DMS153 treated with DMSO at 0.1 percent for 48 hours (cell line): ENCODE measurements at regions not wholly inside any gene's neighbourhood (a gene's known extent, or its start where the extent isn't known, plus 50 kb on each side); places are given as distances from the start of the nearest gene placed in this dataset.

Experiments used
- DNase-seq: peaks from one replicate; lab custom pipeline; 2025; ENCODE audit not compliant: unreplicated experiment; lab: John Stamatoyannopoulos, UW

GRCh38 chr7:88437132-88437531 is 130.4 kb upstream of the STEAP4 start:
- DNase-seq: no peak

GRCh38 chr7:88432301-88432700 is 125.6 kb upstream of the STEAP4 start:
- no peak for DNase-seq

GRCh38 chr7:88431882-88432281 is 125.2 kb upstream of the STEAP4 start:
- DNase-seq: no peak

GRCh38 chr7:88429382-88429781 is 122.7 kb upstream of the STEAP4 start:
- no peak for DNase-seq

- DNase-seq: no peak
These were observed 95.8 kb upstream of the STEAP4 start for GRCh38 chr7:88402529-88402928.

GRCh38 chr7:88401009-88401623 is 94.4 kb upstream of the STEAP4 start:
- DNase-seq: peak; percentile 1

GRCh38 chr7:88399696-88400240 is 93.1 kb upstream of the STEAP4 start:
- DNase-seq: no peak

- no peak for DNase-seq
These were observed 92.3 kb upstream of the STEAP4 start for GRCh38 chr7:88399036-88399435.

- no peak for DNase-seq
These were observed 91.8 kb upstream of the STEAP4 start for GRCh38 chr7:88398459-88398858.

- no peak for DNase-seq
These were observed 90.2 kb upstream of the STEAP4 start for GRCh38 chr7:88396948-88397322.

GRCh38 chr7:88396295-88396947 is 89.7 kb upstream of the STEAP4 start:
- no peak for DNase-seq

- DNase-seq: no peak
These were observed 89.0 kb upstream of the STEAP4 start for GRCh38 chr7:88395715-88396114.

GRCh38 chr7:88391247-88391646 is 84.6 kb upstream of the STEAP4 start:
- no peak for DNase-seq

- DNase-seq: no peak
These were observed 80.7 kb upstream of the STEAP4 start for GRCh38 chr7:88387368-88387767.

GRCh38 chr7:88386665-88387156 is 80.0 kb upstream of the STEAP4 start:
- no peak for DNase-seq

- no peak for DNase-seq
These were observed 70.7 kb upstream of the STEAP4 start for GRCh38 chr7:88377434-88377833.

- DNase-seq: no peak
These were observed 62.0 kb upstream of the STEAP4 start for GRCh38 chr7:88368686-88369085.

GRCh38 chr7:88366845-88367244 is 60.2 kb upstream of the STEAP4 start:
- DNase-seq: no peak

GRCh38 chr7:88363869-88364268 is 57.2 kb upstream of the STEAP4 start:
- no peak for DNase-seq

- DNase-seq: no peak
These were observed 56.6 kb upstream of the STEAP4 start for GRCh38 chr7:88363249-88363648.

- no peak for DNase-seq
These were observed 54.7 kb upstream of the STEAP4 start for GRCh38 chr7:88361357-88361756.

- no peak for DNase-seq
These were observed 52.2 kb upstream of the STEAP4 start for GRCh38 chr7:88358881-88359280.

- DNase-seq: no peak
These were observed 51.8 kb upstream of the STEAP4 start for GRCh38 chr7:88358526-88358838.
